ENCODE measurements at regions not wholly inside any gene's neighbourhood (a gene's known extent, or its start where the extent isn't known, plus 50 kb on each side); places are given as distances from the start of the nearest gene placed in this dataset.
"Not testable (repeated sequence)": the region's sequence is repeated elsewhere in the genome, so short reads cannot be mapped to it uniquely, and the experiment has no call there.

DNA sequence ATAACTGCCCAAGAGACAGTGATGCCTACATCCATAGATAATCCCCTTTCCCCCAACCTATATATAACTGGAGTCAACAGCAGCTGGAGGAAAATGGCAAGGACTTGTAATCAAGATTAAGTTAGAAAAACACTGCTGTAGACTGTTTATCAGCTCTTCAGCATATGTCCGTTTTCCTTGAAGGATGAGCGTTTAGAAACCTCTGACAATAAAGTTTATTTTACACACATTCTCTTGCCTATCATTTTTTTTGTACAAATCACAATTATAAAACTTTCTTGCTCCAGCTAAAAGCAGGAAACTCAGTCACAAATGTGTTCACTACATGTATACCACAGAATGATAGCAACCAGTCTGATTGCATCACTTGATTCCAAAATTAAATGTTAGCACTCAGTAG is 50.8 kb downstream of the PPIAL4G start:
- H3K9me3 ChIP-seq; H3K9me2 ChIP-seq; DNase-seq; H3K4me3 ChIP-seq (ENCODE audit: low read depth in 2 of 2, low read length in 1 of 2); H3K9ac ChIP-seq; H4K20me1 ChIP-seq (ENCODE audit: insufficient read depth); CTCF ChIA-PET; H3K27me3 ChIP-seq (ENCODE audit: insufficient read depth); H3F3A ChIP-seq (replicated peaks; ENCODE audit: insufficient read depth); H3K79me2 ChIP-seq (ENCODE audit: insufficient read depth); POLR2A ChIA-PET; H3K4me1 ChIP-seq (ENCODE audit: control insufficient read depth in 1 of 2, insufficient read depth in 2 of 2, low read depth in 1 of 2, low read length in 1 of 2); H3K36me3 ChIP-seq (replicated peaks in 1 of 2; ENCODE audit: control insufficient read depth in 1 of 2, insufficient read depth in 2 of 2, low read length in 1 of 2); H2AFZ ChIP-seq (ENCODE audit: low read depth); H3K4me2 ChIP-seq; H3K27ac ChIP-seq (ENCODE audit: low read depth in 2 of 2, low read length in 1 of 2): not testable (repeated sequence)
- 47% methylated on average over 2 of the region's 2 CpGs for WGBS (ENCODE audit: low lambda C conversion rate)

DNA sequence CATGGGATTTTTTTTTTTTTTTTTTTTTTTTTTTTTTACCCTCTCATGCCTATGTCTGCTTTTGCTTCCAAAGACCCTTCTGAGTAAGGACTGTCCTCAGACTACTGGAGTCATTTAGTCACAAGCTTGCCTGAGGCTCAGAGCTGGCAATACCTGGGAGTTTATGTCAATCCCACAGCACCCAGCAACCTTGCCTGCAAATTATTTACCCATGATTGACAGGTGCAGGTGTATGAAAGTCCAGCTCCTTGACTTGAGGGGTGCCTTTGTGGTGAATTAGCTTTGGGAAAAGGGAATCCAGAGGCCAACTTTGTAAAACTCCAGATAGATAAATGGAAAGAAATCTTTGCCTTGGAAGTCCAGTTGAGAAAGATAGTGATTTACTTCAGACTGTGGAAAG is 53.2 kb downstream of the PPIAL4G start:
- H3K79me2 ChIP-seq (ENCODE audit: insufficient read depth); H3K9me3 ChIP-seq; H2AFZ ChIP-seq (ENCODE audit: low read depth); H3F3A ChIP-seq (replicated peaks; ENCODE audit: insufficient read depth); POLR2A ChIA-PET; H3K36me3 ChIP-seq (replicated peaks in 1 of 2; ENCODE audit: control insufficient read depth in 1 of 2, insufficient read depth in 2 of 2, low read length in 1 of 2); H3K4me1 ChIP-seq (ENCODE audit: control insufficient read depth in 1 of 2, insufficient read depth in 2 of 2, low read depth in 1 of 2, low read length in 1 of 2); H4K20me1 ChIP-seq (ENCODE audit: insufficient read depth); H3K27me3 ChIP-seq (ENCODE audit: insufficient read depth); H3K27ac ChIP-seq (ENCODE audit: low read depth in 2 of 2, low read length in 1 of 2); DNase-seq; H3K4me3 ChIP-seq (ENCODE audit: low read depth in 2 of 2, low read length in 1 of 2); CTCF ChIA-PET; H3K9ac ChIP-seq; H3K4me2 ChIP-seq; H3K9me2 ChIP-seq: not testable (repeated sequence)

DNA sequence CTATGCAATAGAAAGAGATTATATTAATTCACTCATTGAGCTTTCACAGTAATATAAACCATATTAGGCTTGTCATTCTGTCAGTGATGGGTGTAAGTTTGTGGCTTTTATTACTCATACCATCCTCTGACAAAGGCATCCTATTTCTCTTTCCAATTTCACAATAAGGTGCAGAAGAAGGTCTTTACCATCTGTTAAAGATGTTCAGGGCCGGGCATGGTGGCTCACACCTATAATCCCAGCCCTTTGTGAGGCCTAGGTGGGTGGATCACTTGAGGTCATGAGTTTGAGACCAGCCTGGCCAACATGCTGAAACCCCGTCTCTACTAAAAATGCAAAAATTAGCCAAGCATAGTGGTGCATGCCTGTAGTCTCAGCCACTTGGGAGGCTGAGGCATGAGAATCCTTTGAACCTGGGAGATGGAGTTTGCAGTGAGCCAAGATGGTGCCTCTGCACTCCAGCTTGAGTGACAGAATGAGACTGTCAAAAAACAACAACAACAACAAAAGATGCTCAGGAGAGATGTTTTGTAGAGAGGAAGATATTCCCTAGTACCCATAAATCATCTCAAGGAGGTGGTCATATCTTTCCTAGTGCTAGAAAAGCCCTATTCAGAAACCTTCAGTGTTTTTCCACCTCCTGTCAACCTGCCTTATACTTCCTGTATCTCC is 56.0 kb downstream of the PPIAL4G start:
- H3K27ac ChIP-seq (ENCODE audit: low read depth in 2 of 2, low read length in 1 of 2); H3F3A ChIP-seq (replicated peaks; ENCODE audit: insufficient read depth); H4K20me1 ChIP-seq (ENCODE audit: insufficient read depth); H3K36me3 ChIP-seq (replicated peaks in 1 of 2; ENCODE audit: control insufficient read depth in 1 of 2, insufficient read depth in 2 of 2, low read length in 1 of 2); H3K9me2 ChIP-seq; H3K4me1 ChIP-seq (ENCODE audit: control insufficient read depth in 1 of 2, insufficient read depth in 2 of 2, low read depth in 1 of 2, low read length in 1 of 2); POLR2A ChIA-PET; H3K9ac ChIP-seq; H2AFZ ChIP-seq (ENCODE audit: low read depth); DNase-seq; H3K79me2 ChIP-seq (ENCODE audit: insufficient read depth); H3K27me3 ChIP-seq (ENCODE audit: insufficient read depth); CTCF ChIA-PET; H3K4me3 ChIP-seq (ENCODE audit: low read depth in 2 of 2, low read length in 1 of 2); H3K9me3 ChIP-seq; H3K4me2 ChIP-seq: not testable (repeated sequence)
- 15% methylated on average over 2 of the region's 2 CpGs for WGBS (ENCODE audit: low lambda C conversion rate)

DNA sequence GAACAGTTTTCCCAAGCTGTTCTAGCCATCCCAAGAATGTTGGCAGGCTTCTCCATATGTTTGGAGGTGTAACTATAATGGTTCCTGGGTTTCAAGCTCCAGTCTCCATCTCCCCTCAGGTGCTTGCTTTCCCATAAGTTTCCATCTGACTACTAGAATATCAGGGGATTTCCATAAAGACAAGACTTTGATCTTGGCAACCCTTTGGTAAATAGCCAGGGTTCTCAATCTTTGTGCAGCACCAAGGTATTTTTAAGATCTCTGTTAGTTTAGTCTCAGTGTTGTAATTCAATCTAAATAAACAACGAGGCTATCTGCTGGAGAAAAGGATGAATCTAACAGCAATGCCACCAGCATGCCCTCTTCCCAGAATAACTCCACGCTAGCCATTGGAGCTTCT is 56.7 kb downstream of the PPIAL4G start:
- POLR2A ChIA-PET; H3K9me2 ChIP-seq; H2AFZ ChIP-seq (ENCODE audit: low read depth); H3K27ac ChIP-seq (ENCODE audit: low read depth in 2 of 2, low read length in 1 of 2); H4K20me1 ChIP-seq (ENCODE audit: insufficient read depth); H3K4me3 ChIP-seq (ENCODE audit: low read depth in 2 of 2, low read length in 1 of 2); H3K4me1 ChIP-seq (ENCODE audit: control insufficient read depth in 1 of 2, insufficient read depth in 2 of 2, low read depth in 1 of 2, low read length in 1 of 2); H3K27me3 ChIP-seq (ENCODE audit: insufficient read depth); H3K9ac ChIP-seq; DNase-seq; H3F3A ChIP-seq (replicated peaks; ENCODE audit: insufficient read depth); H3K79me2 ChIP-seq (ENCODE audit: insufficient read depth); H3K4me2 ChIP-seq; H3K9me3 ChIP-seq; H3K36me3 ChIP-seq (replicated peaks in 1 of 2; ENCODE audit: control insufficient read depth in 1 of 2, insufficient read depth in 2 of 2, low read length in 1 of 2); CTCF ChIA-PET: not testable (repeated sequence)
- WGBS (ENCODE audit: low lambda C conversion rate) = 3% methylated on average over 2 of the region's 2 CpGs

DNA sequence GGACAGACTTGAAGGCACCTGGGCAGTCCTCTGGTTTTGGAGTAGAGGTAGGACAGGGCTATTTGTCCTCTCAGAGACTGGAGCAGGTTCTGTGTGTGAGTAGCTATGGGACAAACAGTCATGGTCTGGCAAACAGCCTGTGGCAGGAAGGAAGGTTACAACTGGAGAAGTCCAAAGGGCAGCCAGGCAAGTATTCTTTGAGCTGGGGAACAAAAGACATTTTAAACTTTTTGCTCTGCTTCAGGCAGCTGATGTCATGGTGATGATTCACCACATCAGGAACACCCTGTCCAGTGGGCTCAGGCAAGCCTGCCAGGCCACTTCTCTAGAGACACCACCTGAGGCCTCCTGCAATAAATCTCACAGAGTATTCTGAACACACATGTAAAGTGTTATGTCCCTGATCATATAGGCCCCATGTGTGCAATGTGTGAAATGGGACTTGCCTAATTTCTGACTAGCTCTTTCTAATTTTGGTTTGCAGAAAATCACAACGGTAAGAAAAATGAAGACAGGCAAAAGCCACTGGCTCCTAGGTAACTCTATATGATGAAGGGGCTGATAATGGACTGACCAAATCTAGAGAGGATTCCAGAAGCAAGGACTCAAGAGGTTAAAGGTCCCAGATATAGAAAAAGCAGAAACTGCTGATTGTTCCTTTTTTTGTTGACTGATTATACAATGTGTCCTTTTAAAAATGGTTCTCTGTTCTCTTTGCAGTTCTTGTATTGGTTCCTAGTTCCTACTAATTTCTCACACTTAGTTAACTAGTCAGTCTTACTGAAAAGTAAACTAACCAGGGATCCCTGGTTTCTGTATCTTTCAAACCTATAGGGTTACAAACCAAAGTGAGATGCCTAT is 58.7 kb downstream of the PPIAL4G start:
- H2AFZ ChIP-seq (ENCODE audit: low read depth); H3K9me3 ChIP-seq; H4K20me1 ChIP-seq (ENCODE audit: insufficient read depth); H3K4me2 ChIP-seq; H3K27me3 ChIP-seq (ENCODE audit: insufficient read depth); H3K27ac ChIP-seq (ENCODE audit: low read depth in 2 of 2, low read length in 1 of 2); H3K79me2 ChIP-seq (ENCODE audit: insufficient read depth); H3K4me1 ChIP-seq (ENCODE audit: control insufficient read depth in 1 of 2, insufficient read depth in 2 of 2, low read depth in 1 of 2, low read length in 1 of 2); H3K4me3 ChIP-seq (ENCODE audit: low read depth in 2 of 2, low read length in 1 of 2); POLR2A ChIA-PET; H3K9ac ChIP-seq; H3K36me3 ChIP-seq (replicated peaks in 1 of 2; ENCODE audit: control insufficient read depth in 1 of 2, insufficient read depth in 2 of 2, low read length in 1 of 2); CTCF ChIA-PET; H3K9me2 ChIP-seq; H3F3A ChIP-seq (replicated peaks; ENCODE audit: insufficient read depth); DNase-seq: not testable (repeated sequence)
- 15% methylated on average over 1 of the region's 1 CpG for WGBS (ENCODE audit: low lambda C conversion rate)

DNA sequence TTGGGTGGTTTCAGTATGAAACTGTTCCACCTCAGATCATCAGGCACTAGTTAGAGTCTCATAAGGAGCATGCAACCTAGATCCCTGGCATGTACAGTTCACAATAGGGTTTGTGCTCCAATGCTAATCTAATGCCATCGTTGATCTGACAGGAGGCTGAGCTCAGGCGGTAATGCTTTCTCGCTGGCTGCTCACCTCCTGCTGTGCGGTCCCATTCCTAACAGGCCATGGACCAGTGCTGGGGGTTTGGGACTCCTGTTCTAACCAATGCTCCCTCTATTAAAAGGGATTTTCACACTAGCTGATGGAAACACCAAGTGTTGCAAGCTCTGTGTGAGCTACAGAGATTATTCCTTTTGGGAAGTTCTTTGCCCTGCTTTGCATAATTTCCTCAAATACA is 60.2 kb downstream of the PPIAL4G start:
- H3K36me3 ChIP-seq (replicated peaks in 1 of 2; ENCODE audit: control insufficient read depth in 1 of 2, insufficient read depth in 2 of 2, low read length in 1 of 2); H3K27ac ChIP-seq (ENCODE audit: low read depth in 2 of 2, low read length in 1 of 2); H3K9me3 ChIP-seq; POLR2A ChIA-PET; H3K9me2 ChIP-seq; CTCF ChIA-PET; DNase-seq; H3K79me2 ChIP-seq (ENCODE audit: insufficient read depth); H3K4me2 ChIP-seq; H3K27me3 ChIP-seq (ENCODE audit: insufficient read depth); H3K9ac ChIP-seq; H4K20me1 ChIP-seq (ENCODE audit: insufficient read depth); H3K4me1 ChIP-seq (ENCODE audit: control insufficient read depth in 1 of 2, insufficient read depth in 2 of 2, low read depth in 1 of 2, low read length in 1 of 2); H2AFZ ChIP-seq (ENCODE audit: low read depth); H3F3A ChIP-seq (replicated peaks; ENCODE audit: insufficient read depth); H3K4me3 ChIP-seq (ENCODE audit: low read depth in 2 of 2, low read length in 1 of 2): not testable (repeated sequence)
- WGBS (ENCODE audit: low lambda C conversion rate) = 80% methylated on average over 1 of the region's 4 CpGs

Measured in SK-N-SH (cell line).